GM18508 (cell line): ENCODE measurements at regions not wholly inside any gene's neighbourhood (a gene's known extent, or its start where the extent isn't known, plus 50 kb on each side); places are given as distances from the start of the nearest gene placed in this dataset.

Source experiments
- ATAC-seq: cut with Tn5 transposase; IDR thresholded peaks from one replicate; pipeline ENCODE4 v1.9.1; 2021; ENCODE audit warnings: moderate number of reproducible peaks; ENCODE audit not compliant: insufficient read depth, unreplicated experiment

DNA sequence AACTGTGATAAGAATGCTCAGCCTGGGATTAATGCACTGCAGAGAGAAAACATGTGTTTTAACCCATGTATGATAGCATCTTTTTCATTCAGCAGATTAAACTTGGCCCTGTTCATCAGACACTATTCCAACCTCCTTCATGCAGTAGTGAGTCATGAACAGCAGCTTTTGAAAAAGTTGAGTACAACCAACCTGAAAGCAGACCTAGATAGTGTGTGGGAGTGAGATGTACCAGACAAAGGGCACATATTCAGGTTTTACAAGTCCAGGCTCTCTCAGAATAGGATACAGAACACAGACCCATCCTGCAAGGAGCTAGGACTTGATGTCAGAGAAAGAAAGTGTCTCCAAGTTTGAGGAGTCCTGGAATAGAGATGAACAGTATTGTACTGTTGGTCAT lies 237.3 kb upstream of the STS start:
- no peak for ATAC-seq

DNA sequence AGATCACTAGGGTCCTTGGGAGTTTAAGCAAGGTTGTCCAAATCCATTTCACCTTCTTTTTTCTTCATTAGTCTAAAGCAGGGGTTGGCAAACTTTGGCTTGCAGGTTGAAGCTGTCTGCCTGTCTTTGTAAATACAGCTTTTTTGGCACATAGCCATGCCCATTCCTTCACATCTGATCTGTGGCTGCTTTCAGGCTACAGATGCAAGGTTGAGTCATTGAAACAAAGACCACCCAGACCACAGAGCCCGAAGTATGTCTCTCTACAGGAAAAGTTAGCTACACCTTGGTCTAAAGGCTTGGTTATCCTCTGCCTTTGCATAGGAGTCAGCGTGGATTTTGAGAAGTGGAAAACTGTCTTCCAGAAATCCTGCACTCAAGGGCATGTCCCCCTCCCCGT lies 238.1 kb upstream of the STS start:
- ATAC-seq: no peak

DNA sequence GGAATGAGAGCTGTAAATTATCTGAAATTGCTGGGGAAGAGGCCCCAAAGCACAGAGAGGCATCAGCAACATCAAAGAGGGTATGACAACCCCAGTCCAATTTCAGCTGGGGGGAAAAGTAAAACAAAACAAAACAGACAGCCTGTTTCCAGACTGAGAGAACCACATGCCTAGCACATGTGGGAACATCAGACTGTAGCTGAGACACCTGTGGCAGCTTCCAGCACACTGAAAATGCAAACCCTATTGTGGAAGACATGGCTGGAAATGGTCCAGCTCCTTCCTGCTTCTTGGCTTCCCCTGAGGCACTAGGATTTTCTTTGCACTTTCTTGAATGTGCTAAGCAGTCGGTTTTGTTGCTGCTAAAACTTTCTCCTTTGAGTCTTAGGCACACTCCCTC lies 240.9 kb upstream of the STS start:
- no peak for ATAC-seq

DNA sequence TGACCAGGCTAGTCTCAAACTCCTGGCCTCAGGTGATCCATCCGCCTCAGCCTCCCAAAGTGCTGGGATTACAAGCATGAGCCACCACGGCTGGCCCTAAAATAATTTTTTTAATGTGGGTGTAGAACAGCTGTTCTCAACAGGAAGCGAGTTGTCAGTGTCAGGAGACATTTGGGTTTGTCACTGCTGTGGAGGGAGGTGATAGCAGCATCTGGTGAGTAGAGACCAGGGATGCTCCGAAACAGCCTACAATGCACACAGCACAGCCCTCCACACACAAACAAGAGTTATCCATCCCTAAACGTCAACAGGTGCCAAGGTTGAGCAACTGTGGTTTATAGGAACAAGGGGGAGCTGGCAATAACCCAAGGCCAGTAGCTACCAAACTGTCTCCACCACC lies 243.4 kb upstream of the STS start:
- ATAC-seq: no peak

DNA sequence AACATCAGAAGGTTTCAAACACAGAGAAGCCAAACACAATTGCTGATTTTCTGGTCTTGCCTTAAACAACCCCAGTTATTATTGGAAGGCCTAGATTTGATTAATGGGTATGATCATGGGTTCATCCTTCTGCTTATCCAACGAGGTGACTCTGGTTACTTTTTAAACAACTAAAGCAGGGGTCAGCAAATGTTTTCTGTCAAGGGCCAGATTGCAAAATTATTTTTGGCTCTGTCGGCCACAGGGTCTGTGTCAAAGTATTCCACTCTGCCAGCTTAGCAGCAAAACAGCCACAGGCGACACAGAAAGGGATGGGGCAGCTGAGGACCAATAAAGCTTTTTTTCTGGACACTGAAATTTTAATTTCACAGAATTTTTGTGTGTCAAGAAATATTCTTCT lies 249.1 kb upstream of the STS start:
- no peak for ATAC-seq

DNA sequence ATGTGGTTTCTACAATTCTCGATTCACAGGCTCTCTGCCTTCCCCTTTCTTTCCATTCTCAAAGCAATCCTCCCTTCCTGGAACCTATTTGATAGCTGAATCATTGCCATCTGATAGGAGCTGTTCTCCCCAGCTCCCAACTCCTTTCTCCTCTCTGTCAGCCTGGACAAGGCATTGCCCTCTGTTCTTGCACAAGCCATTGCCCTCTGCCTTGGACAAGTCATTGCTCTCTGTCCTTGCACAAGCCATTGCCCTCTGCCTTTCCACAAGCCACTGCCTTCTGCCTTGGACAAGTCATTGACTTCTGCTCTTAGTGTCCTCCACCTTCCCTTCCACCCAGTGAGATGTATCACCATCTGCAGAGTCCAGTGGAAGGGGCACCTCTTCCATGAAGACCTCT lies 256.1 kb upstream of the STS start:
- ATAC-seq: no peak

DNA sequence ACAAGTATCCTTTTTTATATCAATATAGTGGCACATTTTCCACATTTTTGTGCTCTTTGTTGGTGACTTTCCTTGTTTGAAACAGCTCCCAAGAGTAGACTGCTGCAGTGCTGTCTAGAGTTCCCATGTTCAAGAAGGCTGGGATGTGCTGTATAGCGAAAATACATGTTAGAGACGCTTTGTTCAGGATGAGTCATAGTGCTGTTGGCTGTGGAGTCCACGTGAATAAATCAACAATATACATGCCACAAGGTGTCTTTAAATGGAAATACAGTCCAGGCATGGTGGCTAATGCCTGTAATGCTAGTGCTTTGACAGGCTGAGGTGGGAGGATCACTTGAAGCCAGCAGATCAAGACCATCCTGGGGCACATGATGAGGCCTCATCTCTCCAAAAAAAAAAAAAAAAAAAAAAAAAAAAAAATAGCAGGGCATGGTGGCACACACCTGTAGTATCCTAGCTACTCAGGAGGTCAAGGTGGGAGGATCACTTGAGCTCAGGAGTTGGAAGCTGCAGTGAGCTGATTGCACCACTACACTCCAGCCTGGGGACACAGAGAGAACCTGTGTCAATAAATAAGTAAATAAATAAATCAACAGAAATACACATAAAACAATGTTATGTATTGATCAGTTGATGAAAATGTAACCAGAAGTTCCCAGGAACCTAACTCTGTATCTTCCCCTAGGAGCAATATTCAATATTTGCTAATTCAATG lies 256.8 kb upstream of the STS start:
- ATAC-seq: no peak

DNA sequence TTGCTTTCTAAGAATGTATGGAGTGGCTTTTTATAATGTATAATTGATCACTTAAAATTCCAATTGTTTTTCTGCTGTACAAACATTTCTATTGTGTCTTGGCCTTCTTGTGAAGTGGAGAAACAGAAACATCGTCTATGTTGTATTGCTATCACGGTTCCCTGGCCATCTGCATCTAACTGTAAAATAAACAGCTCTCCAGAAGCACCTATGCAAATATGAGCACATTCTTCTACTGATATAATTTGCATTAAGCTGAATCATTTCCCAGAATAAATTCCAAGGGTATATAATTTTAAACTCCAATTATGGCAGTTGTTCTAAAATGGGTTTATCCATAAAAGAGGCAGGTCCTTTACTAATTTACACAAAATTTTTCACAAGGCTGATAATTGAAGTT lies 261.6 kb upstream of the STS start:
- no peak for ATAC-seq

DNA sequence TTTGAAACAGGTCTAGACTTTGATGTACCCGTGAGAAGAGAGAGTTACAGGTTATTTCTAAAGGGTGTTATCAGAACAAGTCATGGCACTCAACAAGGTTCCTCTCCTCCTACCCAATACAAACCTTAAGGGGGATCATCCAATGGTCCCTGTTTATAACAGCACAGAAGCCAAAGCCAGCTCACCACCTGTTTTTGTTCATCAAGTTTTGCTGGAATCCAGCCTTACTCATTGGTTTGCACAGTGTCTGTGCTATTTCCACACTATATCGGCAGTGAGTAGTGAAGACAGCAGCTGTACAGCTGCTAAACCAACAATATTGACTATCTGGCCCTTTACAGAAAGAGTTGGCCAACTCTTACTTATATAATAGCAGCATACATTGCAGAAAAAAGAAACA lies 262.1 kb upstream of the STS start:
- ATAC-seq: no peak

DNA sequence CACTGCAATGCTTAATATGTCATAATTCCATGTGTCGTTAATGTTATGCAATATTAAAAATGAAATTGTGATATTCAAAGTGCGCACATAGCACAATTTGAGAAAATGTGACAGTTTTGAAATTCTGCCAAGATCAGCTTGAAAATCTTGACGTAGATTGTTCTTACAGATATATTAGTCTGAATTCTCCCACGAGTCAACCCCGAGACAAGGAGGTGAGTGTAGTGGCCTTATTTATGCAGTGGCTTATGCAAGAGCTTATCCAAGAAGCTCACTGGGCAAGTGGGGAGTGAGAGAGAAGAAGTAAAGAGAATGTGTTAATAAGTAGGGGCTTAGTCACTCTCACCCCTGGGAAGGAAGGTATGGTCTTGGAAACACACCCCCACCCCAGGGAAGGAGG lies 286.1 kb upstream of the STS start:
- no peak for ATAC-seq

DNA sequence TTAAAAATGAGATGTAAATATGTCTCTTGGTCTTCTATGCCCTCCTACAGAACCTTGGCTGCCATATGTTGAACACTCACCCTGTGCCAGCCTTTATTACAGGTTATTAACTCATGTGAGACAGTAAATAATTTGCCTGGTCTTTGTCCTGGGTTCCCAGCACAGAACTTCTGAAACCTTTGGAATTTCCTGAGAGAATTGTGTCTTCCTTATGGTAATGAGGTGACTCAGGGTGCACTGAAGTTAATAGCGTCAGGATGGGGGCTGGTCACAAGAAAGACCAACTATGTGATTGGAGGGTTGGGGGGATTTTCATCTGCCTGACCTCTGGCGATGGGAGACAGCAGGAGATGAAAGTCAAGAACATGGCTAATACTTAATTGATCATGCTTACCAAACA lies 289.8 kb upstream of the STS start:
- ATAC-seq: no peak

DNA sequence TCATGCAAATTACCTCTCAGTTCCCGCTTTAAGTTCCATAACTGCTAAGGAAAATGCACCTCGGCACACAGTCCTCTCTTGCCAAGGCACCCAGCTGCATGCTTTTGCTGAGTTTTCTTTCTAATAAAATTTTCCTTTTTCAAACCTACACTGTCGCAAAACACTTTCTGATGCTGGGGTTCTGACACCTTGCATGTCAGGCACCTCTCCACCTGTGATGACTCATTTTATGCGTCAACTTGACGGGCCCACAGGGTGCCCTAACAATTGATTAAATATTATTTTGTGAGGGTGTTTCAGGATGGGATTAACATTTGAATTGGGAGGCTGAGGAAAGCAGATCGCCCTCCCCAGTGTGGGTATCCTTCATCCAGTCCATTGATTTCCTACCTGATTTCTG lies 291.0 kb upstream of the STS start:
- ATAC-seq: no peak

DNA sequence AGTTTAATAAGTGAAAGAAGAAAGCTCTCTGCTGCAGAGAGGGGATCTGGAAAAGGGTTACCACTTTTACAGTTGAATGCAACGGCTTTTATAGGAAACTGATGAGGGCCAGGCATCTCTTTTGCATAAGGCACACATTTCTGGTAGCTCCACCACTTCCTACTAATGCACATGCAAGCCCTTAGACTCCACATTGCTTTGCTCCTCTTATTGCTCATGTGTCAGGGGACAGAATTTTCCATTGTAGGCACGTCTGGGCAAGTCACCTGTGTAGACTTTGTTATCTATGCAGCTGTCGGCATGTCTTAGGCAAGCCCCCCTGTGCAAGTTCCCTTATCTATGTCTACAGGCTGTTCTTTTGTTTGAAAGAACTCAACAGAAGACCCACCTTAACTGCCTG lies 294.6 kb upstream of the STS start:
- ATAC-seq: no peak

DNA sequence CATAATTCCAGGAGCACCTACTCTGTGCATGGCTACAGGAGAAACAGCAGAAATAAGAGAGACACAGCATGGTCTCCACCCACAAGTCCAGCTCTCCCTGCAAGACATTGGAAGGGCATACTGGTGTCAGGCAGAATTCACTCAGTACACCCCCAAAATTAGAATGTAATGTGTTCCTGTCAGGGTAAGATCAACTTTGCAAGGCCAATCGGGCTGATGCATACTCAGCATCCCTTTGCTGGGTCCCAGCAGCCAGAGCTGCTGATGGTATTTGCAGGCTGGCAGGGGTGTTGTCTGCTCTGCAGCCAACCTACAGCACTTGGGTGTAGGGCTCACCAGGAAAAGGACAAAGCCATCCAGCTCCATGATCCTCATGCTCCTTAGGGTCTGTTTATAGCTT lies 295.4 kb upstream of the STS start:
- no peak for ATAC-seq

DNA sequence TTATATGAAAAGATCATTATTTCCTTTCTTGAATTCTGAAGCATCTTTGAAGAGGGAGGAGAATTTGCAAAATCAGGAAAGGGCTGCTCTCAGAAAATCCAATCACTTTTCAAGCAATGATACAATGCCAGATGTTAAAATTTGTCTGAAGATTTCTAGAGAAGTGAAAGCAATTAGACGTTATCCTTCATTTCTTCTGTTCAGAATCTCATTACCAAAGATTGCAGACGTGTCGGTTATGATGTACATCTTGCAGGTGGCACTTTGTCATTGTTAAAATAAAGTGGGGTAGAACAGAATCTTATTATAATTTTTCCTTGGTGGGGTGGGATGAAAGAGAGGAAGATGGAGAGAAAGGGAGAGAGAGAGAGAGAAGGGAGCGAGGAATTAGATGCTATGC lies 296.4 kb upstream of the STS start:
- no peak for ATAC-seq

DNA sequence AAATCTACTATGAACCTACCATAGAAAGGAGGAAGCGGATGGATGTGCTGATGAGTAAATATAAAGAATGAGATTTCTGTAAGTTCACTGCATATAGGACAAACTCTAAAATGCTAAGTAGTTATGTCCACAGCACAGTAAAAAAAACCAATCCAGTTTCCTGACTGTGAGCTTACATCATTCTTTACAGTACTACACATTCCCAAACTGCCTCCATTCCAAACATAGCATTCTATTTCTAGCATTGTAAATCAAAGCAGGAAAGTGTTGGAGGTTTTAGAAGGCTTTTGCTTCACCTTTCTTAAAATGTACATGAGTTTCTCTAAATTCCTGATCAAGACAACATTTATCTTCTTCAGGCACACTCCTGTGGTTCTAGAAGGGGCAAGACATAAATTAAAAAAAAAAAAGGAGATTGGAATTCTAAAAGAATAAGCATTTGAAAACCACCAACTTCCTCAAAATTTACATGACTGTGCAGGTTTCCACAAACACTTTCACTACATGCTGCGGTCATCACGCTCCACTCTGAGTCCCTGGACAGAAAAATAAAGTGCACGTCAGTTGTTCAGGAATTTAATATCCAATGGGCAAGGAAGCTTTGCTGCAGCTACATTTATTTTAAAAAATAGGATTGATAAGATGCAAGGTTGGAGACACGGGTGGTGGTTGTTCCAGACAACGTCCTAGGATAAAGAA lies 297.6 kb upstream of the STS start:
- ATAC-seq: no peak

DNA sequence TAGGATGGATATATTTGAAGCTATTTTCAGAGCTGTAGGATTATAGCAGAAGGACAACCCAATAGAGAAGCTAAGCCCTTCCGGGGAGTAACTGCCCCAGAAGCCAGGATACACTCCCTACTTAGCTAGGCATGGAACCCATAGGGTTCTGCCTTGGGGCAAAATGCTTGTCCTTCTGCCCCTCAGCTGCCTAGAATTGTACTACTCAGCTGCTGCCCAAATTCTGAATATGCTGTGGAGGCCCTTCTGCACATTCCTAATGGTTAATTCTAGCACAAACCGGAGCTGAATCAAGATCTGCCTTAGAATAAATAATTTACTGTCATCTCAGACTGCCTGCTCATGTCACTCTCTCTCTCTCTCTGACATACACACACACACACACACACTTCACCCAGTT lies 297.7 kb upstream of the VCX3A start:
- ATAC-seq: no peak

DNA sequence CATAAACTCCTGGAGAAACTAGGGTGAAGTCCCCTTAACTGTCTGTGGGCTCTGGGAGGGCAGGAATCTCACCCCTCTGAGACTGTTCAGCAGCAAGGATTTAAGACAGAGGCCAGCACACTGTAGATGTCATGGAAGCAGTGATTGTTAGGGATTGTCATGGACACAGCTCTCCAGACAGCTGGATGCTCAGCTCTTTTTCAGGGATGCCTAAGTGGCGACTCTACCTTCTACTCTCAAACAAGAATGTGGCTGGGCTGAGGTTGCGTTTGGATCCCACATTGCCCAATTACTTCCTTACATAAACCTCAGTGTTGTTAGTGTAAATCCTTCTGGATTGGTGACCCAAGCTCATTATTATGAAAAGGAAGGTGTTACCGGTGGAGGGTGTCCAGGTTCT lies 291.9 kb upstream of the VCX3A start:
- no peak for ATAC-seq

DNA sequence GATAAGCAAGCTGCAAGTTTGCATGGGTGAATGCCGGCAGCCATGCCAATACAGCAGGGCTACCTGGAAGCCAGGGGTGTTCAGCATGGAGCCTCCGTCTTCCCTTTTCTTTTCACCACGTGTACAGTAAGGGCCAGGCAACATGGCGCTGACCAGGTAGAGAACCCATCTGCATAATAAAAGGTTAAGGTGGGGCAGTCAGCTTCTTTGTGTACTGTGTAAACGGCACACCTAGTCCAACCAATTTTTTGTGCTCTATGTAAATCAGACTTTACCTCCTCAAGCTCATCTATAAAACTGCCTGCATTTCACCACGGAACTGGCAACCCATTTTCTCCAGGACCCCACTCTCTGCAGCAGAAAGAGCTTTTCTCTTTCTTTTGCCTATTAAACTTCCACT lies 286.8 kb upstream of the VCX3A start:
- no peak for ATAC-seq

DNA sequence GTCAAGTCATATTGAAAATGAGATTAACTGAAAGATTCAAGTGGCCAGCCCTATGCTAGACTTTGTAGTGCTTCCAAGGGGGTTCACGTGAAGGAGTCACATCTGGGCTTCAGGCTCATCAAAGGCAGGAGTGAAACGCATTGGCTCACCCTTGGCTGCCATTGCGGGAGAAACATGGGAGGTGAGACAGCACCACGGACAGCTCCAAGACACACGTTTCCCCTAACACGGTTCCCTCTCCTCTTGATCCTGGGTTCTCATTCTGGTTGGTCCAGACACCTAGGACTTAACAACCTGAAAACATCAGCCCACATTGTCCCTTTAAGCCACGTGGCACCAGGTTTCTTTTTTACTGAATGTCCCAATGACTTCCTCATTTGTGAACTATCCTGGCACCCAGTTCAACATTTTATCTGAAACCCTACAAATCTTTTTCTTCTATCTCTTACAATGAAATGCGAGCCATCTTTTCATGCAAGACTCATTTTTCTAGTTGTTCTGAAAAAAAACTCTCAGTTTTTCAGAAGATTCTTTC lies 279.0 kb upstream of the VCX3A start:
- no peak for ATAC-seq

DNA sequence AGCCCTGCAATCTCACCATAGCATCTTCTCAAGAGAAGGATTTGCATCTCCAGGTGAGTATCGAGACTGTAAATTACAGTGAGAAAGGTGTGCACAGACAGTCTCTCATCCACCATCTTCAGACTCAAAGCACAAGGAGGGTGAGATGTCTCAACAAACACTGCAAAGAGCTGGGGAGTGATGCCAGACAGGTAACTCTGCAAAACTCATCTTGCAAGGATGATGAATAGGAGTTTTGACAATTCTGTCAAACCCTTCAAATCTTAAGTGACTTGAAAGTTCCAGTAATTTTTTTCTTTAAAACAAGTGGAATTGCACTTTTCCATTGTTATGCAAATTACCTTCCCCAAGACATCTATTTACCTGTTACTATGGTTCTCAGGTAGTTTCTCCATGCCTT lies 277.2 kb upstream of the VCX3A start:
- ATAC-seq: no peak

DNA sequence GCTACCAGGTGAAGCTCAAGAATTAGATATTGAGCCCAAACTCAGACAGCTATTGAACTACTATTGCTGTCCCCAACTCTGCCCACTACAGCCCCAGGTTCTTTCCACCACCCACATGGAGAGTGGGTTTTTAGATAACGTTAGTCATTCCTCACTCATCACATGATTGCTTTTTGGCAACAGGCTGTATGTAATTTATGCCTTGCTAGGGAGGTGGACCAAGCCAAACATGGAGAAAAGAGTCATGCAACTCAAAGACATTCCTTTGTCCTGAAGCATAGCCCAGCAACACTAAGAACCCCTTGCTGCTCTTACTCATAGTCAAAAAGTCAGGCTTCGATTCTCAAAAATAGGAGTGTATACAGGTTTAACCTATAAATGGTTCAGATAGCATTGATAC lies 275.9 kb upstream of the VCX3A start:
- no peak for ATAC-seq
